NCI-H748 (cell line): ENCODE measurements at regions not wholly inside any gene's neighbourhood (a gene's known extent, or its start where the extent isn't known, plus 50 kb on each side); places are given as distances from the start of the nearest gene placed in this dataset.
"Not testable (repeated sequence)": the region's sequence is repeated elsewhere in the genome, so short reads cannot be mapped to it uniquely, and the experiment has no call there.

ENCODE experiments used
- DNase-seq: peaks from one replicate; lab custom pipeline; 2025; ENCODE audit not compliant: unreplicated experiment; lab: John Stamatoyannopoulos, UW

DNA sequence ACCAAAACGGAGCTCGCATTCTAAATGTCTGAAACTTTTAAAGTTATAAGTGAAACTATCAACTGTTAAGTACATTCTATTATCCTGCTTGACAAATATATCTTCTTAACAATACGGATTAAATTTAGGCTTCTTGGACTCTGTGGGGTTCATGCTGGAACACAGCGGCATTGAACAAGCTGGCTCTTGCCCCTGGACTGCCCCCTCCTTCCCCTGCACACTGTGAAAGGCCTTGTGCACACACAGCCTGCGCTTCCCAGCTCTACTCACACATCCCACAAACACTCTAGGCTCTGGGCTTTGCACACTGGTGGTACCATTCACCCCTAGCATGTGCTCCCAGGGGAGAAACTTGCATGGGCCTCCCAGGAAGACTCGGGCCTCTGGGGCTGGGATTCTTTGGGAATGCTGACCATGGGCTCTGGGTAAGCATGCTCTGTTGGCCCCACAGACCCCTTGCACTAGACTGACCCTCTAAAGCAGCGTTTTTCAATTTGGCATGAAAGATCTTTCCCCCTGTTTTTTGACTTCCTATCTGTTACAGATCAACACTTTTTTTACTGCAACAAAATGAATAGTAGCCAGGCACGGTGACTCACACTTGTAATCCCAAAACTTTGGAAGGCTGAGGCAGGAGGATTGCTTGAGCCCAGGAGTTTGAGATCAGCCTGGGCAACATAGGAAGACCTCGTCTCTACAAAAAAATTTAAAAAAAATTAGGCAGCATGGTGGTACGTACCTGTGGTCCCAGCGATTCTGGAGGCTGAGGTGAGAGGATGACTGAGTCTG is 96.2 kb upstream of the CPM start:
- DNase-seq: no peak

DNA sequence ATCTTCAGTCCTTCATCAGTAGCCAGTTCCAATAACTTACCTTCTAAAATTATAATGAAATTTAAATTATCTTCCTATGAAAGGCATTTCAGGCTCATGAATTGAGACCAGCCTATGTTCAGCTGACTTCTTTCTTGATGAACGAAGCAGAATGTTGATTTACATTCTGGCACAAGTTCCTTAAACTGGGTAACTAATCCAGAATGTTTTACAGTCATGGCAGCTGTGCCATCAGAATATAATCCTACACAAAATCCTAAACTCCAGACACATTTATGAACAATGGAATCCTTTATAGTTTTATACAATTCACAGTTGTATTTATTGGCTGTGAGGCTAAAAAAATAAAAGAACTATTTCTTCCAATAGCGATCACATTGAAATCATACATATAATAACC is 97.3 kb upstream of the CPM start:
- DNase-seq: no peak

DNA sequence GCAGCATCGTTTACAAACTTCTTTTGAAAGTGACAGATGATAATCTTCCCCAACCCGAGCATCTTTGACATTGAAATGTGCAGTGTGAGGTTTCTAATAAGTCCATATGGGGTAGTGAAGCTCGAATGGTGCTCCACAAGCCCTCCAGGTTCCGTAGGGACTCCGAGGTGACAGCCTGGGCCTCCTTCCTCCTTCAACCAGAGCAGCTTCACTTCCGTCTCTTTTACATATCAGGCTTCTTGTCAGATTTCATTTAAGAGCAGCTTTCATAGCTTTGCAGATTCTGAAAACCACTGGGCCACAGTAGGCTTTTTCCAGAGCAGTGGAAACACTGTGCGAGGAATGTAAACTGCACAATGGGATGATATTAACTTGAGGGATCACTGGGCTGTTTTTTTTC is 103.6 kb upstream of the CPM start:
- no peak for DNase-seq

DNA sequence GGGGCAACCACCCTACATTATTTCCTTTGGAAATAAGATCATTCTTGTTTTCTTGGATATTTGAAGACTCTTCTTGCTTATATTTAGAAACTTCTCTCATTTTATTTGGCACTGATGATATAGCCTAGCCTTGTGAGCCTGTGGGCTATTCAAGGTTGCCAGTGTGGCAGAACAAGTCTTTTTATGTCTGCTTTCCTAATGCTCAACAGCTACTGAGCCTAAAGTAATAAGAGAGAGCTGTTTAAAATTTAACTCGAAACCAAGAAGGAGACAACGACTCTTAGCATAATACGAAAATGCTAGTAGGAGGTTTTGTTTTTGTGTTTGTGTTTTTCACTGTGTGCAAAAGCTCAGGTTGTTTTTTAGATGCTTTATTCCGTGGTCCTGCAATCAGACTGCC is 104.0 kb upstream of the CPM start:
- DNase-seq: no peak

DNA sequence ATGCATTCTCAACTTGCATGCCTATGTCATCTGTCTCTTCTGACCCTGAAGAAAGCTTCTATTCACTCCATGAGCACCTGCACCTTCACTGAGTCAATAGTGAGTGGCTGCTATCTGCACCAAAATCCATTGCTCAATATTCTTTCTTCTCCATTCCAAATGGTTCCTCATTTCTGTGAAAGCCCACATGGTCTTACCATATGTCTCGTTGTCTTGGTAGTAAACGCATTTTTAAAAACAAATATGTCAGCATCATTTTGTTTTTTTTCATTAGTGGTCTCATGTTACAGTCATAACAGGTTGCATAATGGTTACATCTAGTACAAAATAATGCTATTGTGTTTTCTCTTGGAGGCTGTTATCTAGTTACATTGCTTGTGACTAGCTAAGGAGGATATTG is 106.9 kb upstream of the CPM start:
- no peak for DNase-seq

DNA sequence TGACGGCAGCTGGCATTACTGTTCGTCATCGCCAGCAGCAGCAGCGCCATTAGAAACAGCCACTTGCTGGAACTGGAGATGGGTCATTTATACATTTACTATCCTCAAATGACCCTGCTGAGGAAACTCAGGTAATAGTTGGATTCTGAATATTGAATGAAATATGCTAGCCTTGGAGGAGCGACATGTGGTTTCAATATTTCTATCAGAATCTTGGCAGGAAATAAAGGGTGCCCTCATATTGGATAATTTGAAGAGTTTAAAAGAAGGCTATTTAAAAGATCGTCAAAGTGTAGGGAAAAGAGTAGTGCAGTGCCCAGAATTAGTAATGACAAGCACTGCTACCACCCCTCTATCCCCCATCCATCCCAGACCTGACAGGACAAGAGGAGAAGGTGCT is 109.6 kb upstream of the CPM start:
- DNase-seq: no peak

DNA sequence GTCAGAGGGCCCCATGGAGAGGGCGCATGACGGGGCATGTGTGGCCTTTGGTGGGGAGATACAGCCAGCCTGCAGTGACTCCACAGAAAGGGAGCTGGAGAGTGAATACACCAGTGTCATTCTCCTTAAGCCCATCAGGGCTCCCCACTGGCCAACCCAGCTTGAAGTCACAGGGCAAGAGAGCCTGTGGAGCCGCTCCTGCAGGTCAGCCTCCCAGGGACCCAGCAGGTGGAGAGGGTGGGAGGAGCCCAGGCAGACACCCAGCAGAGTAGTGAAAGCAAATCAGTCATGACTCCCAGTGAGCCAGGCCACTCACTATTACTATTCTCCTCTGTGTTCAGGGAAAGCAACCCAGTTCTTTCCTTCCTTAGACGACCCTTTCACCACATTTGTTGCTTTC is 110.0 kb upstream of the CPM start:
- no peak for DNase-seq

DNA sequence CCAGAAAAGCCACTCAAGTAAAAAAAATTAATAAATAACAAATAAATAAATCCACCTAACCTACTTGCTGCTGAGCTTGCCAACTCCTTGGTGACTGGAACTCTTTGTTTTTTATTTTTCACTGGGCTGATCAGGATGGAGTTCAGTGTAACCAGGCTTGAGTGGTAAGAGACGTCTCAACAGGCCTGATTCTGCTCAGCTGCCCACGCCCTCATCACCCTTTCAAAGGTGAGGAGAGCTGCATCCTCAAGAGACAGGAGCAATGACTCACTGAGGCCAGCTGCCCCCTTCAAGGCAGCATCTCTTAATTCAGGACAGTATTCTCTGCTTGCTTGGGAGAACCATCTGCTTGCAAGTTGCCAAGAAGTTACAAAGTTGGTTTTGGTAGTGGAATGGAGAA is 111.9 kb upstream of the CPM start:
- no peak for DNase-seq

DNA sequence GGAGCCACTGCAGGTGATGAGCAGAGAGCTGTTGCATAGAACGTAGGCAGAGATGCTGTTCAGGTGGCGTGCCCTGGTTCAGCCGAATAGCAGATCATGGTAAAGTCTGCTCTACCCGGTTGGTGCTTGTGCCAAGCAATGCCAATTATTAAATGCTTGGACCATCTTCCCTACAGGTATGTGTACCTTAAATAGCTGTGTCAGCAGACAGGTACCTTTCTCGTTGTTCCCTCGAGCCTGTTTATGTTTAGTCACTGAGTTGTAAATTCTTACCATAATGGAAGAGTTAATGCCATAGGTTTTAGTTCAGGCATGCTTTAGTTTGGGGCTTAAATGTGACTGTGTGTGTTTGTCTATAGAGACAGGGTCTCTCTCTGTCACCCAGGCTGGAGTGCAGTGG is 112.5 kb upstream of the CPM start:
- no peak for DNase-seq

DNA sequence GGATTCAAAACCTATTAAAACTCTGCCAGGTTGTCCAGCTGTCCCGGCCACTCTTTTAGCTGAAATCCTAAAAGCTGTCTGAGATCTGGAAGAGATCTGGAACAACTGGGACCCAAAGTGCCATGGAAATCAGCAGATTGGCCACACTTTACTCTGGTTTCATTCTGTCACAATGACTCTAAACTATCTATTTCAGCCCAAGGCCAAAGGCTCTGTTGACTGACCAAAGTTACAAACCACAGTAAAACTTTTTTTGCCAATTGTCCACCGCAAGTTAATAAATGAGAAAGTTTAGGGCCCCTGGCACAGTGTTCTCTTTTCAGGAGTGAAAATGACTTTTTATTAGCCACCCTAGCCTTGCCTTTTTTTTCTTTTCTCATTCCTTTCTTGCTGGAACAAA is 113.4 kb upstream of the CPM start:
- DNase-seq: no peak

DNA sequence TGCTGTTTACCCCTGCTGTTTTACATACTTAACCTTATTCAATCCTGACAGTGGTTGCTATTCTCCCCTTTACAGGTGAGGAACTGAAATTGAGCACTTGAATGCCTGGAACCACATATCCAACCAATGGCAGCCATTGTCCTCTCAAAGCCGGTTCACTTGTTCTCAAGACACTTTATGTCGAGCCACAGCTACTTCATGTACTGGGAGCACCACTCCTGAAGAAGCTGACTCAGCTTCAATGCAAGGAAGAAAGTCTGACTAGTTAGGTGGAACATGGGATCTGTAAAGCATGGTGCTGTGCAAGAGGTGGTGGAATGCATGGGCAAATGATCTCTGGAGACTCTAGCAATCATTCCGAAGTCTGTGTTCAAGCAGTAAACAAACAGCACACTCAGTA is 113.9 kb upstream of the CPM start:
- DNase-seq: no peak

DNA sequence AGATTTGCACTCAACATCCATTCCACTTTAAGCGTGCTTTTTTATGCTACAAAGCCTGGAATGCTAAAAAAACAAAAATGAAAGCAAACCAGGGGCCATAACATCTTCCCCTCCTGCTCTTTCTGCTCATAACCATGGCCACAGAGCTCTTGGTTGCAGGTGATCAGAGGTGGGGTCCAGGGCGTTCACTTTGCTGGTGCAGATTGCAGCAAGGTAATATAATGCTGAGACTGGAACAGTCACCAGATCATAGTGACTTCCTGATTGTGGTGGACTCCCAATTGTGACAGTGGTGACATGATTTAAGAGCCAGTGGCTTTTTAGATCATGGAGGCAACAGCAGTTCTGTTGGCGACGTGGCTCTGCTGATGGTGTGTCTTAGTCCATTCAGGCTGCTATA is 115.0 kb upstream of the CPM start:
- no peak for DNase-seq

DNA sequence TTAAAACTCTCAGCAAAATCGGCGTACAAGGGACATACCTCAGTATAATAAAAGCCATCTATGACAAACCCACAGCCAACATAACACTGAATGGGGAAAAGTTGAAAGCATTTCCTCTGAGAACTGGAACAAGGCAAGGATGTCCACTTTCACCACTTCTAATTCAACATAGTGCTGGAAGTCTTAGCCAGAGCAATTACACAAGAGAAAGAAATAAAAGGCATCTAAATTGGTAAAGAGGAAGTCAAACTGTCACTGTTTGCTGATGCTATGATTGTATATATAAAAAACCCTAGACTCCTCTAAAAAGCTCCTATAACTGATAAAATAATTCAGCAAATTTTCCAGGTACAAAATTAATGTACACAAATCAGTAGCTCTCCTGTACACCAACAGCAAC is 116.9 kb upstream of the CPM start:
- DNase-seq: not testable (repeated sequence)

DNA sequence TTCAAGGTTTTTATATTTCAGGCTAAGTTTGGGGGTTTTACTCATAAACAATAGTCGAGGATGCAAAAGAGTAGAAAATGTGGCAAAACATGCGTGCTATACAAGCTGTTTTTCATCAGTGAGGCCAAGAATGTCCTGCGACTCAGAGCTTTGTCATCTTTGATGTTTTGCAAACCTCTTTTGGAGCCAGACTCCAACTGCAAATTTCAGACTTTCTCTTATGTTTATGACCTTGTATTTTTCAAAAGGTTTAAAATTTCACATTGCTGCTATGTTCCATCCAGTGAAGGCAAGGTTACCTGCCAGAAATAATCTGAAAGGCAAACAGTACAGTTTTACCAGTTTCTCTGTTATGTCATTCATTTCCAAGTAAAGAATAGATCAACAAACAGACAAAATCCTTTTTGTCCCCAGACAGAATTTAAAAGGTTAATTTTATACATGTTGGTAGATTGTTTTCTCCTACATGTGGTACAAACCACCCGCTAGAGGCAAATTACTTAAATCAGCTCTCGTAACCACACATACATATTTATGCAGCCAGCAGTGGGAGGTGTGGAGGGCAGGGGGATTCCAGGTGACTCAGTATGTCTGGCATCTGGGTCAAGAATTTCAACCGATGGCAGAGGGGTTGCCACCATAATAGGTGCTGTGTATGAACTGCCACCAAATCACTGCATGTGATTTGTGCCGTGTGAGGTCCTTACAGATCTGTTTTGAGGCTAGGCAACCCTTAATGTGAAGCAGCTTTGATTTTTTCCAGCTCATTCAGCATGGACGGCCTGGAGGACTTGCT is 119.8 kb upstream of the CPM start:
- no peak for DNase-seq

DNA sequence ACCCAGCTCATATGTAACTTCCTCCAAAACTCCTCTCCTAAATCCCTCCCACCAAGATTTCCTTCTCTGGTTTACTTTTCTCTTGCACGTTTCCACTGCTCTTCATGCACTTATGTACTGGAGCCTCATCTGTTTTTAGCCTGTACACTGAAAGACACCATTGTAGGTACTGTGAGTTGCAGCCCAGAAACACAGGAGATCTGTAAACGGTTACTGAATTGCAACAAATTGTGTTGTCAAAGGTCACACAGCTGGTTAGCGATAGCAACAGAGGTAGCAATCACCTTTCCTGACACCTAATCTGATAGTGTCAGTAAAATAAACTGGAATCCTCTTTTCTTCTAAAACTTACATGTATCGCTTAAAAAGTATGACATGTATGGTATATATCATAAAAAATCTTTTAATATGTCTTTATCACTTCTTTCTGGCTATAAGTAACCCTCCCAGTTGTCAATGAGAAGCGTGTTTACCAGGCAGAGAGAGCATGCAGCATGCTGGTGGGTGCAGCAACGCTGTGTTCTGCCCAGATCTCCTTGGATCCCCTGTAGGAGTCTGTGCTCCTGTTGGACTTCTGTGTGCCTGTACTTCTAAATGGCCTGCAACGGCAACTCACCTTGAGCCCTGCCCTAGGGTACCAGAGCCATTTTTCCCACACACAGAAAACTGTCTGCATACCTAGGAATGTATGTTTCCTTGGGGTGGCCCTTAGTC is 121.5 kb upstream of the CPM start:
- no peak for DNase-seq

DNA sequence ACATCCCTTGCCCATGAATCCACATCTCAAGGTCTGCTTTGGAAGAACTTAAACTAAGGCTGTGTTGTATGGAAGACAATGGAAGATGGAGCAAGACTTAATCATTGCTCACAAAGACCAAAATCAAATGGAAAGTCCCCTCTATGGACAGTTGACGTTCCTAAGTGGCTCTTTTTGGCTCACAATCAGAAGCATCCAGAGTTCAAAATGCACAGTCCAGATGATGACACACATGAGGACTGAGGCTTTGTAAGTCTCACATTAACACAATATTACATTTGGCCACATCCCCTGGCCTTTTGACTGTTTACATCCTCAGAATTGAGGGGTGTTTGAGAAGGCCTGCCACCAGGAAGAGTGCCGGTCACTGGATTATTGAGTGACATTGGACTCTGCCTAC is 122.3 kb upstream of the CPM start:
- no peak for DNase-seq

DNA sequence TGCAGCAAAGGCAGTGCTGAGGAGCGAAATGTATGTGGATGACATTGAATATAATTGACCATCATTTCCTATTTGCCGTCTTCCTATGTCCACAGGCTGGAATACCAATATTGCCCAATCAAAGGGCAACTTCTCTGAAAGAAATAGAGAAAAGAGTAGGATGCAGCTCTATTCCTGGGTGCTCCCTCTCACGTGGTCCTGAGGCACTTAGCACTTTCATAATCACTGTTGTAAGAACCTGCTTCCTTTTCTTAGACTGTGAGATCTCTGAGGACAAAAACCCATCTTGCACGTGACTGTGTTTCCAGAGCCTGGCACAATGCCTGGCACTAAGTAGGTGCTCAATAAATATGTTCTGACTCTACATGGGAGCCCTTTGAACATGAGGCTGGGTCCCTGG is 122.7 kb upstream of the CPM start:
- DNase-seq: no peak

DNA sequence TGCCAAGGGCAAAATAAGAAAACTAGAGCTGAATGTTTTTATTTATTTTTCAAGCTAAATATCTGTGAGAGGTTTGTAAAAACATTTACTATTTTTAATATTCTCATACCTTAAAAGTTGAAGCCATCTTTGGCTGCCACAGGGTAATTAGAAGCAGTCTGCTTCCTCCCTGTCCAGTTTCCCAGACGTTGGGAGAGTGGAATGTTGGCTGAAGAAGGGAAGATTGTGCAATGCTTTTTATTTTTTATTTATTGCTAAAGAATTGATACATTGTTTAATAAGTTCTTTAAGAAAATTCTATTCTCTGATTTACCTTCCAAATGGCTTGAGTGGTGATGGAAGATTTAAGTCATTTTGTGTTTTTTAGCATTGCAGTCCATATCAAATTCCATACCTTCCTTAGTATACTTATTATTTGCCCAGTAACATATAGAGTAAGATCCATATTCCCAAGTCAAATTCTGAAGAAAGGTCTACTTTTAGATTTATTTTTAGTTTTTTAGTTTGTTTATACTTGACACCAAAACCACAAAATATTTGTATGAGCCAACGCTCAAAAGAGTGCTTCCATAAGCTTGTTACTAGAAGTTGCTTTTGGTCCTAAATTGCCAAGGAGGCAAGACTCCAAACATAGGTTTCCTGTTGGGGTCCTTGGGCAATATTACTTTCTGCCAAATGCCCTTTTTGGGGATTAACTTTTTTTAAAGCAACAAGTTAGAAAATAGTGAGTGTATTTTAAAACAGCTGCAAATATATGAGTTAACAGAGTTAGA is 124.0 kb upstream of the CPM start:
- DNase-seq: no peak

DNA sequence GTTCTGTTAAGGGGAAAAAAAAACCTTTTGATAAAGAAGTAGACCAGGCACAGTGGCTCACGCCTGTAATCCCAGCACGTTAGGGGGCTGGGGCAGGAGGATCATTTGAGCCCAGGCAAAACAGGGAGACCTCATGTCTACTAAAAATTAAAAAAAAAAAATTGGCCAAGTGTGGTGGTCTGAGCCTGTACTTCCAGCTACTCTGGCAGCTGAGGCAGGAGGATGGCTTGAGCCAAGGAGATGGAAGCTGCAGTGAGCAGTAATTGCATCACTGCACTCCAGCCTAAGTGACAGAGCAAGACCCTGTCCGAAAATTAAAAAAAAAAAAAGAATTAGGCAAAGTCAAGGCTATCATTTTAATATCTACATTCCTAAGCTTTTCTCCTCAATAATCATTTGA is 124.8 kb upstream of the CPM start:
- DNase-seq: no peak

DNA sequence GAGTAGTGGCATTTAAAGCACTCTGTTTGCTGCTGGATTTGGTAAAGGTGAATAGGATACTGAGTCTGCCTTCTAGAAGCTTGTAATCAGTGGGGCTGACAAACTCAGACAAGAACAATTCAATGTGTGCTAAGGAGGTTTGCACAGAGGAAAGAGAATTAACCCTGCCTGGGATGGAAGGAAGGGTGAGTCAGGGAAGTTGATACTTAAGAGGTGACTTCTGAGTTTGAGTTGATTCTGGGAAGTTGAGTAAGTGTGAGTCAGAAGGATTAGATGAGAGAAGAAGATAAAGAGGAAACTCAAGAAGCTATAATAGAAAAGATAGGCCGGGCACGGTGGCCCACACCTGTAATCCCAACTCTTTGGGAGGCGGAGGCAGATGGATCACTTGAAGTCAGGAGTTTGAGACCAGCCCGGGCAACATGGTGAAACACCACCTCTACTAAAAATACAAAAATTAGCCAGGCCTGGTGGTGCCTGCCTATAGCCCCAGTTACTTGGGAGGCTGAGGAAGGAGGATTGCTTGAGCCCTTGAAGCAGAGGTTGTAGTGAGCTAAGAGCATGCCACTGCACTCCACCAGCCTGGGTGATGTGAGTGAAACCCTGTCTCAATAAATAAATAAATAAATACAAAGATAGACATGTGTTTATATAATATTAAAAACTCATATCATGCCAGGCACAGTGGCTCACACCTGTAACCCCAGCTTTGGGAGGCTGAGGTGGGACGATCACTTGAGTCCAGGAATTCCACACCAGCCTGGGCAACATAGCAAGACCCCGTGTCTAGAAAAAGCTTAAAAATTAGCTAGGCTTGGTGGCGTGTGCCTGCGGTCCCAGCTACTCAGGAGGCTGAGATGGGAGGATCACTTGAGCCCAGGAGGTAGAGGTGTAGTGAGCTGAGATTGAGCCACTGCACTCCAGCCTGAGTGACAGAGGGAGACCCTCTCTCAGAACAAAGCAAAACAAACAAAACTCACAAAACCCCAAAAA is 126.8 kb upstream of the CPM start:
- DNase-seq: no peak
